ENCODE measurements at regions not wholly inside any gene's neighbourhood (a gene's known extent, or its start where the extent isn't known, plus 50 kb on each side); places are given as distances from the start of the nearest gene placed in this dataset.
"Not testable (repeated sequence)": the region's sequence is repeated elsewhere in the genome, so short reads cannot be mapped to it uniquely, and the experiment has no call there.

- no peak for DNase-seq
Observed at GRCh38 chr14:89067293-89067972, 243.0 kb downstream of the TTC8 start.

- peak in 1 of 2 donors; percentile 21 for DNase-seq
Observed at GRCh38 chr14:89078021-89078795, 253.8 kb downstream of the TTC8 start.

- no peak for DNase-seq
Observed at GRCh38 chr14:89085231-89085731, 260.8 kb downstream of the TTC8 start.

- no peak for DNase-seq
Observed at GRCh38 chr14:89085737-89086382, 261.4 kb downstream of the TTC8 start.

GRCh38 chr14:89088530-89088929, 264.1 kb downstream of the TTC8 start:
- DNase-seq = no peak

- no peak for DNase-seq
Observed at GRCh38 chr14:89089330-89089729, 264.9 kb downstream of the TTC8 start.

- no peak for DNase-seq
Observed at GRCh38 chr14:89091781-89092180, 267.3 kb downstream of the TTC8 start.

- DNase-seq = no peak
Observed at GRCh38 chr14:89093083-89093730, 268.8 kb downstream of the TTC8 start.

GRCh38 chr14:89095036-89095435, 270.6 kb downstream of the TTC8 start:
- no peak for DNase-seq

GRCh38 chr14:89096946-89097345, 272.5 kb downstream of the TTC8 start:
- DNase-seq = no peak

- no peak for DNase-seq
Observed at GRCh38 chr14:89098254-89098653, 273.8 kb downstream of the TTC8 start.

- DNase-seq = not testable (repeated sequence)
Observed at GRCh38 chr14:89104171-89104817, 279.8 kb downstream of the TTC8 start.

- not testable (repeated sequence) for DNase-seq
Observed at GRCh38 chr14:89104861-89105260, 280.4 kb downstream of the TTC8 start.

Measured in hippocampal formation (tissue), 2 donors.